HCT116 (cell line): ENCODE measurements at regions not wholly inside any gene's neighbourhood (a gene's known extent, or its start where the extent isn't known, plus 50 kb on each side); places are given as distances from the start of the nearest gene placed in this dataset.

Experiments used
- ATAC-seq: fragments of 200-7000 bp; cut with Tn5 transposase; 2 replicates; pipeline ENCODE4 v1.9.1; 2020; ENCODE audit warnings: mild to moderate bottlenecking, moderate library complexity
- BruUV-seq: library from RNA; stranded (reverse); fragments of 400-500 nt; replicated peaks from 2 replicates; lab custom pipeline; 2021; lab: Mats Ljungman, UMichigan
- CTCF ChIA-PET: fragments of 300-600 bp; sonication (Branson Sonifier 250); formaldehyde crosslinking; loops from one replicate; lab custom pipeline; 2021; ENCODE audit warnings: antibody characterized with exemption; lab: Charles Lee
- POLR2A ChIA-PET: fragments of 300-600, 350-600 bp; sonication (Branson Sonifier 250); formaldehyde crosslinking; loops from one replicate; lab custom pipeline; 2021; ENCODE audit warnings: antibody characterized with exemption; lab: Charles Lee
- RAD21 ChIA-PET, 2 experiments: fragments of 300-600 bp; sonication (Branson Sonifier 250); formaldehyde crosslinking; loops; one replicate each; lab custom pipeline; 2023; ENCODE audit warnings: low total read pairs in 2 of 2; ENCODE audit not compliant: uncharacterized antibody in 2 of 2, unreplicated experiment in 2 of 2, low non-redundant PET in 1 of 2; lab: Charles Lee
- DNase-seq: peaks from one replicate; pipeline ENCODE4 v3.0.0-alpha.2; 2010; ENCODE audit warnings: low read depth, low spot score
- H2AFZ ChIP-seq: fragments of 200-600 bp; shearing (Covaris generic), sonication (generic); 2 replicates; pipeline ENCODE4 v1.6.1; 2017; ENCODE audit warnings: low read depth, mixed run types, mixed read lengths, antibody characterized with exemption, low read length; ENCODE audit not compliant: poor library complexity, severe bottlenecking
- H3K27ac ChIP-seq: 2 replicates; pipeline ENCODE4 v1.5.1; 2012; ENCODE audit warnings: low read depth, low read length
- H3K27me3 ChIP-seq: fragments of 200-600 bp; sonication (generic); 2 replicates; pipeline ENCODE4 v1.6.1; 2016; ENCODE audit warnings: mixed run types, low read length, mixed read lengths; ENCODE audit not compliant: insufficient read depth
- H3K36me3 ChIP-seq, 2 experiments: fragments of 200-500 bp in 1 of 2; fragments of 200-600 bp in 1 of 2; sonication (Bioruptor generic) in 1 of 2; sonication (generic) in 1 of 2; 2 replicates each; pipeline versions ENCODE4 v1.5.1 to v1.6.1; 2014 to 2016; ENCODE audit warnings: low read length in 2 of 2, inconsistent platforms in 1 of 2, mixed read lengths in 1 of 2, mixed run types in 1 of 2; ENCODE audit not compliant: insufficient read depth in 2 of 2, control insufficient read depth in 1 of 2
- H3K4me1 ChIP-seq, 2 experiments: fragments of 200-600 bp in 1 of 2; sonication (generic) in 1 of 2; 2 replicates each; pipeline versions ENCODE4 v1.5.1 to v1.6.1; 2012 to 2017; ENCODE audit warnings: low read length in 2 of 2, inconsistent platforms in 1 of 2, mild to moderate bottlenecking in 1 of 2, mixed read lengths in 1 of 2, mixed run types in 1 of 2, moderate library complexity in 1 of 2; ENCODE audit not compliant: insufficient read depth in 2 of 2, control insufficient read depth in 1 of 2
- H3K4me2 ChIP-seq: fragments of 200-600 bp; sonication (generic); 2 replicates; pipeline ENCODE4 v1.6.1; 2017; ENCODE audit warnings: mixed run types, low read length, mixed read lengths
- H3K4me3 ChIP-seq, 2 experiments: fragments of 200-600 bp in 1 of 2; sonication (generic) in 1 of 2; replicated peaks in 1 of 2; 2 replicates each; pipeline ENCODE4 v1.5.1; 2011 to 2016; ENCODE audit warnings: low read length in 2 of 2, control low read depth in 1 of 2, low read depth in 1 of 2, mild to moderate bottlenecking in 1 of 2, mixed read lengths in 1 of 2, mixed run types in 1 of 2
- H3K79me2 ChIP-seq: fragments of 200-600 bp; sonication (generic); 2 replicates; pipeline ENCODE4 v1.6.1; 2017; ENCODE audit warnings: mild to moderate bottlenecking, mixed run types, low read length, moderate library complexity, mixed read lengths; ENCODE audit not compliant: insufficient read depth
- H3K9ac ChIP-seq: fragments of 200-600 bp; sonication (generic); 2 replicates; pipeline ENCODE4 v1.6.1; 2016; ENCODE audit warnings: low read length, mixed read lengths
- H3K9me2 ChIP-seq: fragments of 200-600 bp; sonication (generic), shearing (Covaris generic); 2 replicates; pipeline ENCODE4 v1.6.1; 2017; ENCODE audit warnings: mixed run types, mild to moderate bottlenecking, moderate library complexity; ENCODE audit not compliant: insufficient read depth
- H3K9me3 ChIP-seq, 2 experiments: fragments of 200-500 bp in 1 of 2; fragments of 200-600 bp in 1 of 2; sonication (Bioruptor generic) in 1 of 2; sonication (generic) in 1 of 2; 2 replicates each; pipeline ENCODE4 v1.6.1; 2014 to 2017; ENCODE audit warnings: low read length in 2 of 2, mixed read lengths in 2 of 2, inconsistent platforms in 1 of 2, low read depth in 1 of 2, mild to moderate bottlenecking in 1 of 2, mixed run types in 1 of 2, moderate library complexity in 1 of 2; ENCODE audit not compliant: control insufficient read depth in 1 of 2, insufficient read depth in 1 of 2
- H4K20me1 ChIP-seq: fragments of 200-600 bp; sonication (generic), shearing (Covaris generic); 2 replicates; pipeline ENCODE4 v1.6.1; 2017; ENCODE audit warnings: mixed run types, mild to moderate bottlenecking, moderate library complexity; ENCODE audit not compliant: insufficient read depth
- CBX3 ChIP-seq: IDR thresholded peaks from 2 replicates; pipeline ENCODE4 v1.6.1; 2012; ENCODE audit warnings: low read depth
- CEBPB ChIP-seq: IDR thresholded peaks from 2 replicates; pipeline ENCODE4 v1.6.1; 2012; ENCODE audit warnings: low read depth
- EGR1 ChIP-seq: IDR thresholded peaks from 2 replicates; pipeline ENCODE4 v1.6.1; 2012; ENCODE audit warnings: low read depth
- ELF1 ChIP-seq: IDR thresholded peaks from 2 replicates; pipeline ENCODE4 v1.6.1; 2012; ENCODE audit warnings: low read depth, borderline replicate concordance
- EZH2 ChIP-seq: fragments of 200-600 bp; sonication (generic); IDR thresholded peaks from 2 replicates; pipeline ENCODE4 v1.6.1; 2017; ENCODE audit warnings: antibody characterized with exemption, mixed run types
- EZH2phosphoT487 ChIP-seq: fragments of 200-600 bp; IDR thresholded peaks from 2 replicates; pipeline ENCODE4 v1.6.1; 2018; ENCODE audit warnings: antibody characterized with exemption, borderline replicate concordance
- FOSL1 ChIP-seq: IDR thresholded peaks from 2 replicates; pipeline ENCODE4 v1.6.1; 2012; ENCODE audit warnings: low read depth
- JUND ChIP-seq: IDR thresholded peaks from 2 replicates; pipeline ENCODE4 v1.6.1; 2012
- POLR2A ChIP-seq: IDR thresholded peaks from 2 replicates; pipeline ENCODE4 v1.7.0; 2011; ENCODE audit warnings: borderline replicate concordance; ENCODE audit not compliant: insufficient read depth, insufficient read length; ENCODE audit errors: extremely low read depth
- POLR2AphosphoS5 ChIP-seq: IDR thresholded peaks from 2 replicates; pipeline ENCODE4 v1.6.1; 2011; ENCODE audit warnings: mild to moderate bottlenecking, low read depth, low read length, moderate library complexity
- RAD21 ChIP-seq: IDR thresholded peaks from 2 replicates; pipeline ENCODE4 v1.6.1; 2012; ENCODE audit warnings: low read depth, mild to moderate bottlenecking
- SIN3A ChIP-seq: IDR thresholded peaks from 2 replicates; pipeline ENCODE4 v1.6.1; 2012; ENCODE audit warnings: low read depth
- SP1 ChIP-seq: IDR thresholded peaks from 2 replicates; pipeline ENCODE4 v1.6.1; 2012; ENCODE audit warnings: low read depth
- SRF ChIP-seq: IDR thresholded peaks from 2 replicates; pipeline ENCODE4 v1.6.1; 2012; ENCODE audit warnings: low read depth
- TCF7L2 ChIP-seq: IDR thresholded peaks from 2 replicates; pipeline ENCODE4 v1.7.0; 2011; ENCODE audit warnings: borderline replicate concordance, inconsistent platforms; ENCODE audit not compliant: insufficient read depth, insufficient read length; ENCODE audit errors: extremely low read depth
- YY1 ChIP-seq: IDR thresholded peaks from 2 replicates; pipeline ENCODE4 v1.6.1; 2011; ENCODE audit warnings: low read length, low read depth, moderate library complexity, mild to moderate bottlenecking; ENCODE audit not compliant: insufficient replicate concordance; ENCODE audit errors: extremely low read depth
- ZFX ChIP-seq: fragments of 450-650 bp; IDR thresholded peaks from 2 replicates; pipeline ENCODE4 v1.6.1; 2017
- intact Hi-C: fragments of 100-400 bp; cut with micrococcal nuclease; formaldehyde crosslinking; loops from 2 replicates; pipeline ENCODE4 v1.10.0; 2022
- TF ChIP-seq, protein P1 (sequence below): IDR thresholded peaks from 2 replicates; pipeline ENCODE4 v1.6.1; 2012
- TF ChIP-seq, protein P2 (sequence below): IDR thresholded peaks from 2 replicates; pipeline ENCODE4 v1.6.1; 2012
- TF ChIP-seq, protein P3 (sequence below), 3 experiments: fragments of 200-600 bp in 1 of 3; sonication (generic) in 1 of 3; IDR thresholded peaks in 2 of 3; conservative IDR thresholded peaks in 1 of 3; 2 replicates each; pipeline ENCODE4 v1.5.1; 2012 to 2017; ENCODE audit warnings: low read depth in 2 of 3, low read length in 2 of 3, antibody characterized with exemption in 1 of 3, borderline replicate concordance in 1 of 3, control low read depth in 1 of 3, mild to moderate bottlenecking in 1 of 3, mixed read lengths in 1 of 3, mixed run types in 1 of 3, moderate library complexity in 1 of 3; ENCODE audit not compliant: insufficient read depth in 1 of 3

DNA sequence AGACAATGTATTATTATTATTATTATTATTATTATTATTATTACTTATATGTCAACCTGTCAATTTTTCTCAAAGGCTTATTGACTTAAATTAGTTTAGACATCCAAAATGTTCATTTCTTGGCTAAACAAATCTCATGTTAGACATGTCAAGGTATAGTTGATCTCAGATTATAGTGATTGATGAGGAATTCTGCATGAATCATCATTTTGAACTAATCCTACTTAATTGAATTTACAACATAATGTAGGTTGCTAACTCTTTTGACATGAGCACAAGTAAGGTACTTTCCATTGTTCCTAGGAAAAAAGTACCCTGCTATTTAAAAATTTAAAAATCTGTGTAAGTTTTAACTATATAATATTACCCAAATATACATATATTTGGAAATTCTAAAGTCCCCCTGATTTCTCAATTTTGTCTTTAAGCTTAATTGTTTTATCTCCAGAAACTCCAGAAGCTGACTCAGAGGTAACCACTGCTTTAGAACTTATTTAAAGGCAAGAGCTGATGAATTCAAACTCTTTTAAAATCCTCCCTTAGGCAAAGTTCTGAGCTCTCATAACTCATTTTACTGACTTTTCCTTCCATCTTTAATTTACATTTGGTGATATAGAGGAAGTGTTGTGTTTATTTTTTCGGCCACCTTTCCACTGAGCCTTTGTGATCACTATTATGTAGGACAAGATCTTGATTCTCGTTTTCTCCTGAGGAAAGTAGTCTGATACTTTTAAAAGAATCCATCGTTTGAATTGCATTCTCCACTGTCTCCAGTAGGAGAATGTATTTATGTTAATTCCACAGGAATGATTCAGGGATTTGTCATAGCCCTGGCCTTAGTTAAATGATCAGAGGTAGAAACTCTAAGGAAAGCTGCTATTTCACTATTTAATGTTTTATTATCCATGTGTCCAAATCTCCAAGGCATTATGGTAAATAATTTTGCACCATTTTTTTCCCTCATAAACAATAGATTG, 1304.5 kb downstream of the AACS start (continued):
- TF ChIP-seq, protein P1, sequence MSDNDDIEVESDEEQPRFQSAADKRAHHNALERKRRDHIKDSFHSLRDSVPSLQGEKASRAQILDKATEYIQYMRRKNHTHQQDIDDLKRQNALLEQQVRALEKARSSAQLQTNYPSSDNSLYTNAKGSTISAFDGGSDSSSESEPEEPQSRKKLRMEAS: no peak
- TF ChIP-seq, protein P2, sequence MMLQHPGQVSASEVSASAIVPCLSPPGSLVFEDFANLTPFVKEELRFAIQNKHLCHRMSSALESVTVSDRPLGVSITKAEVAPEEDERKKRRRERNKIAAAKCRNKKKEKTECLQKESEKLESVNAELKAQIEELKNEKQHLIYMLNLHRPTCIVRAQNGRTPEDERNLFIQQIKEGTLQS: no peak
- TF ChIP-seq CBX3 (no peak), EGR1 (no peak), SP1 (no peak), ELF1 (no peak), EZH2 (no peak), JUND (no peak), ZFX (no peak)

DNA sequence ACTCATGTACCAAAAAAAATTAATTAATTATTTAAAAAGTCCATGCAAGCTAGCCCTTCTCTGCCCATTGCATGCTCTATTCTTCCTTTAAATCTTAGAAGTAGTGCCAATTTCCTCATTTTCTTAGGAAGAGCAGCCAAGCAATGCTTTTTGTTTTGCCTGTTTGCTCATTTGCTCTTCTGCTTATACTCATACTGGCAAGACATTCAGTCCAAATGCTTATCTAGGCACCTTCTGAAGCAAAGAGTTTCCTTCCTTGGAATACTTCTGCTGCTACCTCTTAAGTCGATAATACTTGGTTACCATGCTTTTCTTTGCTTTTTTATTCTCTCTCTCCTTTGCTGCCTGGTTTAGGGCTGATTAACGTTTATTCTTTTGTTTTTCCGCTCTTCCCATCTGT, 1318.3 kb downstream of the AACS start:
- H3K27ac ChIP-seq: no peak overlapping the region
- no peaks in the 10 kb centered on the region for H3K9me2 ChIP-seq
- POLR2A ChIA-PET: no interaction called here
- H3K9ac ChIP-seq: no peak overlapping the region
- no peak overlapping the region for H3K4me2 ChIP-seq
- H3K27me3 ChIP-seq: no peaks in the 10 kb centered on the region
- intact Hi-C loops: no loop called here
- DNase-seq: no peak
- H3K36me3 ChIP-seq: no peaks in the 10 kb centered on the region
- ATAC-seq: no peak
- CTCF ChIA-PET: no interaction called here
- H3K4me3 ChIP-seq: no peak overlapping the region
- no peak overlapping the region for H2AFZ ChIP-seq
- no peaks in the 10 kb centered on the region for H4K20me1 ChIP-seq
- no TSS peak for BruUV-seq
- no peak for TF ChIP-seq CBX3
- TF ChIP-seq POLR2A: no peak
- TF ChIP-seq SP1: no peak
- TF ChIP-seq FOSL1: no peak
- TF ChIP-seq POLR2AphosphoS5: no peak
- no peak for TF ChIP-seq ZFX
- no peak for TF ChIP-seq JUND
- TF ChIP-seq RAD21: no peak
- TF ChIP-seq, protein P1: no peak
- TF ChIP-seq EZH2phosphoT487: no peak
- TF ChIP-seq, protein P2: no peak
- no peak for TF ChIP-seq YY1
- no peak for TF ChIP-seq ELF1
- TF ChIP-seq TCF7L2: no peak
- TF ChIP-seq CEBPB: no peak
- no peak for TF ChIP-seq EGR1
- no peak for TF ChIP-seq EZH2
- TF ChIP-seq, protein P3, sequence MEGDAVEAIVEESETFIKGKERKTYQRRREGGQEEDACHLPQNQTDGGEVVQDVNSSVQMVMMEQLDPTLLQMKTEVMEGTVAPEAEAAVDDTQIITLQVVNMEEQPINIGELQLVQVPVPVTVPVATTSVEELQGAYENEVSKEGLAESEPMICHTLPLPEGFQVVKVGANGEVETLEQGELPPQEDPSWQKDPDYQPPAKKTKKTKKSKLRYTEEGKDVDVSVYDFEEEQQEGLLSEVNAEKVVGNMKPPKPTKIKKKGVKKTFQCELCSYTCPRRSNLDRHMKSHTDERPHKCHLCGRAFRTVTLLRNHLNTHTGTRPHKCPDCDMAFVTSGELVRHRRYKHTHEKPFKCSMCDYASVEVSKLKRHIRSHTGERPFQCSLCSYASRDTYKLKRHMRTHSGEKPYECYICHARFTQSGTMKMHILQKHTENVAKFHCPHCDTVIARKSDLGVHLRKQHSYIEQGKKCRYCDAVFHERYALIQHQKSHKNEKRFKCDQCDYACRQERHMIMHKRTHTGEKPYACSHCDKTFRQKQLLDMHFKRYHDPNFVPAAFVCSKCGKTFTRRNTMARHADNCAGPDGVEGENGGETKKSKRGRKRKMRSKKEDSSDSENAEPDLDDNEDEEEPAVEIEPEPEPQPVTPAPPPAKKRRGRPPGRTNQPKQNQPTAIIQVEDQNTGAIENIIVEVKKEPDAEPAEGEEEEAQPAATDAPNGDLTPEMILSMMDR (IDR thresholded peaks at IDR 0.05 in 2 of 3, conservative IDR thresholded peaks at IDR 0.05 in 1 of 3; ENCODE audit: borderline replicate concordance in 1 of 3, insufficient read depth in 1 of 3, low read depth in 2 of 3, low read length in 2 of 3): no peak
- no peak for TF ChIP-seq SRF
- no peak for TF ChIP-seq SIN3A
- H3K79me2 ChIP-seq: no peaks in the 10 kb centered on the region
- RAD21 ChIA-PET: no interaction called here
- peaks cover 6 to 12% of the 10 kb centered on the region in 2 experiments; a peak in 2 of 4 replicates for H3K9me3 ChIP-seq
- H3K4me1 ChIP-seq: no peaks in the 10 kb centered on the region
